Epithelial cell of prostate (primary cell): ENCODE measurements at regions not wholly inside any gene's neighbourhood (a gene's known extent, or its start where the extent isn't known, plus 50 kb on each side); places are given as distances from the start of the nearest gene placed in this dataset.
"Not testable (repeated sequence)": the region's sequence is repeated elsewhere in the genome, so short reads cannot be mapped to it uniquely, and the experiment has no call there.

Source experiments
- DNase-seq: peaks from one replicate; pipeline ENCODE4 v3.0.0-alpha.2; 2011; ENCODE audit warnings: low read depth, low spot score
- H3K27ac ChIP-seq: fragments of 450-650 bp; 2 replicates; pipeline ENCODE4 v1.5.1; 2017; ENCODE audit warnings: mild to moderate bottlenecking

DNA sequence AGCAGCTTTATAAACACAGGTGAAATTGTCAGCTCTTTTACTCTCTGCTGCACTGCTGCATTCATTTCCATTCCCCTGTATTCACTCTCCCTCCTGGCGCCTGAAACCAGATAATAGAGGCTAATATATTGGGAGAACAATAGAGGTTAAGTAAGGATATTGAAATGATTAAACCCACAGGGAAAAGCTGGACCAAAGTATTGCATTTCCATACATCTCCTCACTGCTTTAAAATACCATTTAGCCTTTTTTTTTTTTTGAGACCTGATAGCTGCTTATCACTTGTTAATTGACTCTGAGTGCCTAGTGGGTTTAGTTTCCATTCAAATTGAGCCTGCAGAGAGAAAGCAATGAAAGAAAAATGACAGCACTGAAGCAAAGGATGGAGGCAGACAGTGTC lies 540.5 kb upstream of the IMPG1 start:
- no peak overlapping the region for H3K27ac ChIP-seq
- DNase-seq: no peak

DNA sequence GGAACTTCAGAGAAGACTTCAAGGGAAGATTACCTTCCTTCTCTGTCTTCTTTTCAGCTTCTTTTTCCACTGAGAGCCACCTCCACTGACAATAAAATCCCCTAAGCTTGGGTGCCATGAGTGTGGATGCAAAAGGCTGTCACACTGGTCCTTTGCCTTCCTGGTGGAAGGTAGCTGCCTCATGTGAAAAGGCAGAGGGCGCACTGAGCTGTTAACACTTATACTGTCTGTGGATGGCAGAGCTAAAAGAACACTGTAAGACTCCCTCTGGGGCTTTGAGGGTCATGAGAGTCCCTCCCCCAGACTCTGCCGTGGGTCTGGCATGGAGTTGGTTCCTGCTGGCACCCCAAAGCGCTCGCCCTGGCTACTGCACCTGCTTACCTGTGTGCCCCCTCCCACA lies 536.7 kb upstream of the IMPG1 start:
- DNase-seq: no peak
- no peak overlapping the region for H3K27ac ChIP-seq

DNA sequence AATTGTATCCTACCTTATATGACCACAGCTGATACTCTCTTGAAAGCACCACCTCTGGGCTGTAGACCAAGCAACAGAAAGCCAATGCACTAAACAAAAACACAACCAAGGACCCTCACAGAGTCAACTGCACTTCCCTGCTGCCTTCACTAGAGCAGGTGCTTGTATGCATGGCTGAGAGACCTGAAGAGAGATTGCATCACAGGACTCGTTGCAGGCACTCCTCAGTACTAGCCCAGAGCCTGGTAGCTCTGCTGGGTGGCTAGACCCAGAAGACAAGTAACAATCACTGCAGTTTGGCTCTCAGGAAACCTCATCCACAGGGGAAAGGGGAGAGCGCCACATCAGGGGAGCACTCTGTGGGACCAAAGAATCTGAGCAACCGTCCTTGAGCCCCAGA lies 521.6 kb upstream of the IMPG1 start:
- no peak for DNase-seq
- H3K27ac ChIP-seq: no peak overlapping the region

DNA sequence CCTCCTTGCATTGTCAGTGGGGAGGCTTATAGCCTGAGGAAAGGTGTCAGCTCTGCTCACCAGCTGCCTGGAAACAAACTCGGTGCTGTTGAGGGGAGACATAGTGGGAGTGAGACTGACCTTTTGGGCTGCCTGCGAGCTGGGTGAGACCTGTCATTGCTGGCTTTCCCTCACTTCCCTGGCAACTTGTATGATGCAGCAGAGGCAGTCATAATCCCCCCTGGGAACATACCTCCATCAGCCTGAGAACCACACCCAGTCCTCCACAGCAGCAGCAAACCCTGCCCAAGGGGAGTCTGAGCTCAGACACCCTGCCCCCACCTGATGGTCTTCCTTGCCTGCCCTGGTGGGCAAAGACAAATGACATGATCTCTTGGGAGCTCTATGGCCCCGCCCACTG lies 521.2 kb upstream of the IMPG1 start:
- H3K27ac ChIP-seq: no peak overlapping the region
- DNase-seq: no peak

DNA sequence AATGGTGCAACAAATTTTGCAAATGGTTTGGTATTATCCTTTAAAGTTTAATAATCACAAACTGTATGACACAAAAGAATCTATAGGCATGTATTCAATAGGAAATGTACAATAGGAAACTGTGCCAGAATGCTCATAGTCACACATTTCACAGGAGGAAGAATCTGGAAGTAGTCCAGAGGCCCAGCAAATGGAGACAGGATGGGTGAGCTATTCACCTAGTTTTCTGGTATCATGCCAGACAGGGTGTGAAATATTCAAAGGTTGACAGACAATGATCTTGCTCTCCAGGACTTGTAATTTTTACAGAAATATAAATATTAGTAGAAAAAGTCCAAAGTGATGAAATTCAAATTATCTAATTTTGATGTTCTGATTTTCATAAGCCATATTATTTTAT lies 520.1 kb upstream of the IMPG1 start:
- no peak for DNase-seq
- H3K27ac ChIP-seq: no peak overlapping the region

DNA sequence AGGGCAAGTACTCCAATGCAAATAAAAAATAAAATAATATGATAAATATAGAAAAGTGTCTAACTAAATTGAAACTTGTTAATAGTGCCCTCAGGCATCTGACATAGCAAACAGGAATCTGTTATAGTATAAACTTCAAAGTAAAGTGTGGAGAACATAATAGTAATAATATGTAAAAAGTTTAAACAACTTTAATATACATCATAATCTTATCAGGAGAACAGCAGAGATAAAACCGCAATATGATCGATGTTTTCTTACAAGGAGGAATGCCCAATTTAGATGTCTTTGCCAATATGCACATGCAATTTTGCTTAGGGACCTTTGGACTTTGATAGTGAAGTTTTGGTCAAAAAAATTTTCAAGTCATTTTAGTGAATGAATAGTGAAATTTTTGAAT lies 514.8 kb upstream of the IMPG1 start:
- no peak overlapping the region for H3K27ac ChIP-seq
- DNase-seq: no peak

DNA sequence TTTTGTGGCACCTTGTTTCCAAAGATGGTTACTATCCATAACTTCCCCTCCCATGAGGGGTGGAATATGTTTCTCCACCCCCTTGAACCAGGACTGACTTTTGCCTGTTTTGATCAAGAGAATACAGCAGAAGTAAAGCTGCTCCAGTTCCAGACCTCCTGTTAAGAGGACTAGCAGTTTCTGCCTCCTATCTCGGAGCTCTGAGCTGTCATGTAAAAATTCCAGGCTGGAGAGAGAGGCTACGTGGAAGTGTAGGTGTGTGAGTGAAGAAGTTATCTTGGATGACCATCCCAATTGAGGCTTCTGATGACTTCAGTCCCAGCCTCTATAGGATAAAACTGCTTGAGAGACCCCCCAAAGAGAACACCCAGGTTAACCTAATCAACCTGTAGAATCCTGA lies 511.7 kb upstream of the IMPG1 start:
- no peak overlapping the region for H3K27ac ChIP-seq
- DNase-seq: no peak

DNA sequence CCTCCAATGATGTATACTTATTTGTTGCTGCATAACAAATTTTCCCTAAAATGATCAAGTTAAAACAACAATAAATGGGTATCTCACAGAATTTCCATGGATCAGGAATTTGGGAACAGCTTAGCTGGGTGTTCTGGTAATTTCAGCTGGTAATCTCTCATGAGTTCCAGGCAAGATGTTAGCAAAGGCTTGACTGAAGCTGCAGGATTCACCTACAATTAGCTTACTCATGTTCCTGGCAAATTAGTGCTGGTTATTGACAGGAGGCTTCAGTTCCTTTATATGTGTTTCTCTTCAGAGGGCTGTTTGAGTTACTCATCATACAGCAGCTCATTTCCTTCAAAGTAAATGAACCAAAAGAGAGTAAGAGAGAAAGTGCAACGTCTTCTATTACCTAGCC lies 506.3 kb upstream of the IMPG1 start:
- H3K27ac ChIP-seq: no peak overlapping the region
- no peak for DNase-seq

DNA sequence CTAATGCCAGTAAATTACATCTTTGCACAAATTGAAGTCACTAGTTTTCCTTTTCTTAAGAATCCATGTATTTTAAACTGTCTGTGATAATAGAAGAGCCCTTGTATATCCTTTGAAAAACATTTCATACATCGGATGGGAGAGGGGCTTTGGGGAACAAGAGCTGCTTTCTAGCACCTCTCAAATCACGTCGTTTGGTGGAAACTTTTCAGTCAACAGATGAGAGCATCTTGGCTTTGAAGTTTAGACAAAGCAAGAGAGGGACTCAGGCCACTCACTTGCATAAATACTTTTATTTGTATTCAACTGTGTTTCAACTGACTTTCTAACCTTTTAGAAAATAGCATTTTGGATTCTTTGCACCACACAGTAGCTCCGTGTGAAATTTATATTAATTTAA lies 502.3 kb upstream of the IMPG1 start:
- H3K27ac ChIP-seq: no peak overlapping the region
- DNase-seq: no peak

DNA sequence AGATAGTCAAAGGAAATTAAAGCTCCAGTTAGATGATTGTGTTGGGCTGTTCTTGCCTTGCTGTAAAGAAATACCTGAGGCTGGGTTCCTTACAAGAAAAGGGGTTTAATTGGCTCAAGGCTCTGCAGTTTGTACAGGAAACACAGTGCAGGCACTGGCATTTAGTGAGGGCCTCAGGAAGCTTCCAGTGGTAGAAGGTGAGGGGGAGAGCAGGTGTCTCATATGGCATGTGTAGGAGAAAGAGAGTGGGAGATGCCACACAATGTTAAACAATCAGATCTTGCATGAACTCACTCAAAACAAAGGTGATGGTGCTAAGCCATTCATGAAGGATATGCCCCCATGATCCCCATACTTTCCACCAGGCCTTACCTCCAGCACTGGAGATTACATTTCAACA lies 493.5 kb upstream of the IMPG1 start:
- no peak overlapping the region for H3K27ac ChIP-seq
- DNase-seq: no peak

DNA sequence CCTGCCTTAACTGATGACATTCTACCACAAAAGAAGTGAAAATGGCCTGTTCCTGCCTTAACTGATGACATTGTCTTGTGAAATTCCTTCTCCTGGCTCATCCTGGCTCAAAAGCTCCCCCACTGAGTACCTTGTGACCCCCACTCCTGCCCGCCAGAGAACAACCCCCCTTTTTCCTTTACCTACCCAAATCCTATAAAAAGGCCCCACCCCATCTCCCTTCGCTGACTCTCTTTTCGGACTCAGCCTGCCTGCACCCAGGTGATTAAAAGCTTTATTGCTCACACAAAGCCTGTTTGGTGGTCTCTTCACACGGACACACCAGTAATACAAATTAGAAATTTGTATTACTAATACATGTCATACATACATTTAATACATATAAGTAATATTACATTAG lies 489.9 kb upstream of the IMPG1 start:
- DNase-seq: not testable (repeated sequence)

DNA sequence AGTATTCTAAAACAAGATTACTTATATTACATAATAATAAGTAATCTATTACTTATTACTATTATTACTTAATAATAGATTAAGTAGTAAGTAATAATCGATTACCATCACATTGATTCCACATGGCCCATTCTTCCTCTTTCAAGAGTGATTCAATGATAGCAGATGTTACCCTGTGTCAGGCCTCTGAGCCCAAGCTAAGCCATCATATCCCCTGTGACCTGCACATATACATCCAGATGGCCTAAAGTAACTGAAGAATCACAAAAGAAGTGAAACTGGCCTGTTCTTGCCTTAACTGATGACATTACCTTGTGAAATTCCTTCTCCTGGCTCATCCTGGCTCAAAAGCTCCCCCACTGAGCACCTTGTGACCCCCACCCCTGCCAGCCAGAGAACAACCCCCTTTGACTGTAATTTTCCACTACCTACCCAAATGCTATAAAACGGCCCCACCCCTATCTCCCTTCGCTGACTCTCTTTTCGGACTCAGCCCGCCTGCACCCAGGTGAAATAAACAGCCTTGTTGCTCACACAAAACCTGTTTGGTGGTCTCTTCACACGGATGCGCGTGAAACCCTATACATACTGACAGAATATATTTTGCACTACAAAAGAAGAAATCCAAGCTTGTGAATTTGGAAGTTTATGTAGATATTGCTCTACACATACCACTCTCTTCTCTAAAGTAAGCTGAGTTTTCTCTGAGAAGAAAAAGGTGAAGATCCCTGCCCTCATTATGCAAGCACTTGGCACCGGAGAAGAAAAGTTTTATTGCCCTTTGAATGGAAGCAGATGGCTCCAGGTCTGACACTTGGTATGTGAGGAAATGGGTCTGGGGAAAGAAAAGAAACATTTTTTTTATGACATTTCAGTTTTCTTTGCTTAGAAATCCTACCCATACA lies 488.6 kb upstream of the IMPG1 start:
- H3K27ac ChIP-seq, DNase-seq: not testable (repeated sequence)

More for the DNA sequence above, 489.9 kb upstream of the IMPG1 start:
- H3K27ac ChIP-seq: not testable (repeated sequence)

DNA sequence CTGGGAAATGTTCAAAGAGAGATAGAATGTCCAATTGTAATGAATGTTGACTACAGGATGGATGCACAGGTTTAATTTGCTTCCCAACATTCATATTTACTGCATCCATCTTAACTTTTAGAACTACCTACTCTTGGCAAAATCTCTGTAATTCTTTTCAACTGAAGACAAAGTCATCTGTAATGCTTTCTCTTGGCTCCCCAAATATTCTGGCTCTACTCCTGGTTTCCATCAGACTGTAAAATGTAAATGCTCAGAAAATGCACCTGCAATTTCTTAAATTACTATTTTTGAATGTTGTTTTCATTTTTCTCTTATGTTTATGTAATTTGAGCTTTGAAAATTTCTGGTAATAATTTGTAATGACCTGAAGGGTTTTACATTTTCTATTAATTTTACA lies 480.8 kb upstream of the IMPG1 start:
- no peak overlapping the region for H3K27ac ChIP-seq
- DNase-seq: no peak

DNA sequence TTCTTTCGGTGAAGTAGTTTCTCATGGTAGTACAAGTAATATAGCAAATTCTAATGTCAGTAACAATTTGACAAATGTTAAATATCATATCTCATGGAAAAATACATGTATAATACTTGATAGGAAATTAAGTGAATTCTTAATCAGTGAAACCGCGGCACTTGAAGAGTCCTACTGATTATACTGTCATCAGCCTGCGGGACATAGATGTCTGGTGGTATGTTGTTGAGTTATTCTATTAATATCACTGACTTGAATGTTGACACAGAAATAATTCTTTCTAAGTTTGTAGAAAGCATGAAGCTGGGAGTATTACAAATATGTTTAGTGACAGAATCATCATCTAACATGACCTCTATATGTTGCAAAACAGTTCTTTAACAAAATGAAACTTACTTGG lies 479.8 kb upstream of the IMPG1 start:
- no peak overlapping the region for H3K27ac ChIP-seq
- DNase-seq: no peak

DNA sequence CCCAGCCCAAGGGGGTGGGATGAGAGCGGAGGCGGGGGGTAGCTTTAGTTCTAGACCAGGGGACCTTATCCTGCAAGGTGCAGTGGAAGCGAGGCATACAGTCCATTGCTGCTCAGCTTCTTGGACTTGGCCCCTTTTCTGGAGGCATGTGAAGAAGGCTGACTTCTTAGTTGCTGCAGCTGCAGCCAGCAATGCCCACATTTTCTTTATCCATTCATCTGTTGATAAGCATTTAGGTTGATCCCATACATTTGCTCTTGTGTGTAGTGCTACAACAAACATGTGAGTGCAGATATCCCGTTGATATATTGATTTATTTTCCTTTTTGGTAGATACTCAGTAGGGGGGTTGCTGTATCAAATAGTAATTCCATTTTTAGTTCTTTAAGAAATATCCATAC lies 461.2 kb upstream of the IMPG1 start:
- no peak for DNase-seq

DNA sequence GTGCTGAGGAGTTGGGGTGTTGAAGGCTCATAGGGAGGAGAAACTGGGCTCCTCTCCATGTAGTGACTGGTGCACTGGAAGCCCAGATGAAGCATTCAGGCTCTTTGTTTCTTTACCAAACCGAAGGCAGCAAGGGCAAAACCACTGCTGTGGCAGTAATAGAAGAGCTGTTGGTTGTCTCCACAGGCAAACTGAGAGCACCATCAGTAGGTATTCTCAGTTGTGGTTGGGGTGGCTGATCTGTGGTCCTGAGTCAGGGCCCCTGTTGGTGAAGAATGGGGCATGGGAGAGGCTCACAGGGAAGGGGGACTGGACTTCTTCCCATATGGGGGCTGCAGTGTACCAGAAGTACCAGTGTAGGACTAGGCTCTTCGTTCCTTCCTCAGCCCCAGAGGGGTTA lies 460.2 kb upstream of the IMPG1 start:
- no peak overlapping the region for H3K27ac ChIP-seq
- no peak for DNase-seq

More for the DNA sequence above, 461.2 kb upstream of the IMPG1 start:
- no peak overlapping the region for H3K27ac ChIP-seq

DNA sequence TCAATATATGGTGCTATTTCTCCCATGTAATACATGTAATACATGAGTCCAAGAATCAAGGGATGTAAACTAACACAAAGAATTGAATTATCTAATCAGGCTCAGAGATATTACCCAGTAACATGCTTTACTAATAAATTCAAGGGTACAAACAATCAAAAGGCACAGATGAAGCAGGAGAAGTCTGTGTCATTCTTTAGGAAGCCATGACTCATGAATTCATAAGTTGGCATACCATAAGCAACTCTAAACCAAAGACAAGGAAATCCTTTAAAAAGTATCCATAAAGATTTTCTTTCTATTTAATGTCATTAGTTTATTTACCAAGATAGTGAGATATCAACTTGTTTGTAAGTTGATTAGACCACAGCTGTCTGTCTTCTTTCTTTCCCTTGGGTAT lies 446.0 kb upstream of the IMPG1 start:
- no peak overlapping the region for H3K27ac ChIP-seq
- no peak for DNase-seq

DNA sequence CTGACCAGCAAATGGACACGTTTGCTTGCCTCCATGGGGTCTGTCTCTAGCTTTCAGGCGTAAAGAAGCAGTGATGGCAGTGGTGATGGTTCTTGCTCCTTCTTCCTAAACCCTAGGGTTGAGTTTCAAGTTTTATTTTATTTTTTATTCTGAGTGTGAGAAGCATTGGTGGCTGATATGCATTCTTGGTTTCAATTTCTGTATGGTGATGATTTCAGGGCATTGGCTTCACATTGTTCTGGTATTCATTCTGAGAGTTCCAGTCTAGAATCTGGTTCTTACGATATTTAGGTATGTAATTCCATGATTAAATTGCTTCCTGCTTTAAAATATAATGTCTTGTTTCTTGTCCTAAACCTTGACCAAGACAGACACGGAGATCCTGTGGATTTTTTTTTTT lies 444.5 kb upstream of the IMPG1 start:
- no peak for DNase-seq
- no peak overlapping the region for H3K27ac ChIP-seq

DNA sequence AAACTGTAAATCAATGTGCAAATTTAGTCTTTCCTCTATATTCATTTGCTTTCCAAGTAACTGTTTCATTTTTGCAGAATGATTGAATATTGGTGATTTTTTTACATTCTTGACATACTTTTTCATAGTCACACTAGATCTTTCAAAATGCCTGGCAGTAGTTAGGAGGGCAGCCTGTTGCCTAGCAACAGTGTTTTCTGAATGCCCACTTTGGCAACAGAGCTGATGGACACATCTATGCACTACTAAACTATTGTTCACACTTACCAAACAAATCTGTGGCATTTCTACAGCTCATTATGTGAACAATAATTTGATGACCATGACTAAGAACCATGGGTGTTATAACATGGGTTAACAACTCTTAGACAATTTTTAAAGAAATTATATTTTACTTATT lies 438.0 kb upstream of the IMPG1 start:
- H3K27ac ChIP-seq: no peak overlapping the region
- DNase-seq: no peak

DNA sequence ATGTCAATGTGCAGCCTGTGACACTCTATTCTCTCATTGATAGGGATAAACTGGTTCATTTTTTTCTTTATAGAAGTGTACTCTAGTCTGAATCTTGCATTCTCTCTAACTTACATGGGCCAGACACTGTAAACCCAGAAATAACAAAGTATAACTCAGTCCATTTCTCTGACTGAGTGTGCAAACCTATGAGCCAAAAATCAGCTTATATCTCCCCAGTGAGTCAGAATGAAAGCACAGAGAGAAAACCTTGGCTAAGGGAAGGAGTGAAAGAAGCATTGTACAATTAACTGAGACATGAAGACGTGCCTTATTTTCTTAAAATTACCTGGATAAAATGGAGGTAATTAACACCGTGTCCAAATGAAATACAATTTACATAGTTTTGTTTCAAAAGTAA lies 436.9 kb upstream of the IMPG1 start:
- no peak overlapping the region for H3K27ac ChIP-seq
- DNase-seq: no peak

DNA sequence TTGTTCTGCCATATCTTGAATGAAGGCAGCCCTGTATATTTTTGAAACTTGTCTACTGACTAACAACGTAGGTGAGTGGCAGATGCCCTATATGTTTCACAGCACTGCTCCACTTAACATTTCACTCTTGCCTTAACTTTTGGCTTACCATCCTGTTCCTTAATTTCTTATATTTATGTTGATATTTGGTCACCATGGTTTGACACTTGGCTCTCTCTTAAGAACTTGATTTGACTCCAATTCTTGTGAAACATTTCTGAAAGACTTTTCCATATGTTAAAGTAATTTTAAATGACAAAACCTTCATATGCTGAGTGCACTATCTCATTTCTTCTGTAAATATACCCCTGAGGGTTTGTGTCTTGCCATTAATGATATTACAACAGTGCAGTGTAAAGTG lies 434.3 kb upstream of the IMPG1 start:
- H3K27ac ChIP-seq: no peak overlapping the region
- no peak for DNase-seq

DNA sequence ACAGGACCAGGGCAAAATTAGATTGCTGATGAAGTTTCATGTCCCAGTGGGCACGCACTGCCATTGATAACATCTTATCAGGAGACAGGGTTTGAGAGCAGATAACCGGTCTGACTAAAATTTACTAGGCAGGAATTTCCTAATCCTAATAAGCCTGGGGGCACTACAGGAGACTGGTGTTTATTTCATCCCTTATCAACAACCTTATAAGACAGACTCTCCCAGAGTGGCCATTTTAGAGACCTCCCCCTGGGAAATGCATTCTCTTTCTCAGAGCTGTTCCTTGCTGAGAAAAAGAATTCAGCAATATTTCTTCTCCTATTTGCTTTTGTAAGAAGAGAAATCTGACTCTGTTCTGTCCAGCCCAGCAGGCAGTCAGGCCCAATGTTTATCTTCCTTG lies 423.4 kb upstream of the IMPG1 start:
- DNase-seq: no peak
- H3K27ac ChIP-seq: no peak overlapping the region
